SH-SY5Y (cell line): ENCODE measurements at regions not wholly inside any gene's neighbourhood (a gene's known extent, or its start where the extent isn't known, plus 50 kb on each side); places are given as distances from the start of the nearest gene placed in this dataset.

Experiments
- GATA2 ChIP-seq: IDR thresholded peaks from 2 replicates; pipeline ENCODE4 v1.6.1; 2011; ENCODE audit warnings: mild to moderate bottlenecking, low read depth, low read length
- GATA3 ChIP-seq: IDR thresholded peaks from 2 replicates; pipeline ENCODE4 v1.6.1; 2011; ENCODE audit warnings: low read depth, mild to moderate bottlenecking, low read length, moderate library complexity

DNA sequence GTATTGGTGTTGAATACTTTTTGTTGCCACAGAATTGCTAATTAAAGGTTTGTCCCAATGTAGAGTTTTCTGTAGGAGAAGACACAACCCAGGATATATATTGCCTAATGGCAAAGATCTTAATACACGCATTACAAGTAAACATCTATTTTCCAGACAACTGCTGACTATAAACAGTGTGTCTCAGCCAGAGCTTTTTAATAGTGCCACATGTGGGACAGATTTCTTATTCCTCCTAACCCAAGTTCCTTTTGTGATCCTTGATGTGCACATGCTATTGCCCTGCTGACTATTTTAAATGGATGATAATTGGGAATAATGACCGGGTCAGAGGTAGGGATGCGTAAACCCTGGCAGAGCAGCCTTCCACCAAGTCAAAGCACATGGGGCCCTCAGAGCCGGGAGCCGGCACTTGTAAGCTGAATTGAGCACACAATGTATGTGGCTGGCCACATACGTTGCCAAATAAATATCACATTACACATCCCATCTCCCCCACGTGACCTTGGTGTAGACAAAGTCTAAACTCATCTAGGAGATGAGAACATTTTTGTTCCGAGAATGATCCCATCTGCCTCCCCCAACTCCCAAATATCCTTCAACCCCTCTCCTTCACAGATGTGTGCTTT is 209.8 kb upstream of the NFIA start:
- TF ChIP-seq GATA2 (no peak), GATA3 (no peak)
